Neural crest cell (in vitro differentiated cells): ENCODE measurements at regions not wholly inside any gene's neighbourhood (a gene's known extent, or its start where the extent isn't known, plus 50 kb on each side); places are given as distances from the start of the nearest gene placed in this dataset.

Source experiments
- DNase-seq: peaks from one replicate; pipeline ENCODE4 v3.0.0; 2021; ENCODE audit warnings: low read depth, mixed read lengths, low spot score
- H3K27ac Mint-ChIP-seq: one replicate; pipeline ENCODE4 v1.8.0; 2021; ENCODE audit warnings: mild to moderate bottlenecking, mixed read lengths; ENCODE audit not compliant: unreplicated experiment
- H3K27me3 Mint-ChIP-seq: 2 replicates; pipeline ENCODE4 v1.8.0; 2021; ENCODE audit warnings: low read depth, mild to moderate bottlenecking, mixed read lengths
- H3K36me3 Mint-ChIP-seq: 2 replicates; pipeline ENCODE4 v1.8.0; 2021; ENCODE audit warnings: low read depth, mild to moderate bottlenecking, mixed read lengths
- H3K4me1 Mint-ChIP-seq: 2 replicates; pipeline ENCODE4 v1.8.0; 2021; ENCODE audit warnings: mixed read lengths
- H3K4me3 Mint-ChIP-seq: one replicate; pipeline ENCODE4 v1.8.0; 2021; ENCODE audit warnings: mild to moderate bottlenecking, mixed read lengths
- H3K9me3 Mint-ChIP-seq: 2 replicates; pipeline ENCODE4 v1.8.0; 2021; ENCODE audit warnings: mixed read lengths
- TF ChIP-seq, protein P1 (sequence below): fragments of 200-600 bp; sonication (generic); conservative IDR thresholded peaks from 2 replicates; pipeline ENCODE4 v1.5.0; 2021; ENCODE audit warnings: antibody characterized with exemption, mild to moderate bottlenecking

DNA sequence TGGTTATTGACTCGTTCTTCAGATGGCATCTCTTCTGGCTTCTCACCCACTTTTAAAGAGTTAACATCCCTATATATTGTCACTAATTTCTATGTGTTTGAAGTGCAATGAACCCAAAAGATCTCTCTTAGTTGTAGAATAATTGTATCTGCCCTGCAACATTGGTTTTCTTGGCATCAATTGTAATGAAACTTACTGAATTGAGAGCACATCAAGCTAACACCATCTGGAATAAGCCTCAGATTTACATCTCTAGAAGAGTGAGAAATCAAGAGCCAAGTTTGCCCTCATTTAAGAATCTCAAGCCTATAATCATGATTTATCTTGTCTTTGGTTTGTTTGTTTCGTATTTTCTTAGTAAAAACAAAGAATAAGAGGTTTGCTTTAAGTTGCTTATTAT lies 372.6 kb upstream of the LRRC7 start:
- H3K4me3 Mint-ChIP-seq: no peak overlapping the region
- H3K9me3 Mint-ChIP-seq: no peaks in the 10 kb centered on the region
- no peaks in the 10 kb centered on the region for H3K36me3 Mint-ChIP-seq

DNA sequence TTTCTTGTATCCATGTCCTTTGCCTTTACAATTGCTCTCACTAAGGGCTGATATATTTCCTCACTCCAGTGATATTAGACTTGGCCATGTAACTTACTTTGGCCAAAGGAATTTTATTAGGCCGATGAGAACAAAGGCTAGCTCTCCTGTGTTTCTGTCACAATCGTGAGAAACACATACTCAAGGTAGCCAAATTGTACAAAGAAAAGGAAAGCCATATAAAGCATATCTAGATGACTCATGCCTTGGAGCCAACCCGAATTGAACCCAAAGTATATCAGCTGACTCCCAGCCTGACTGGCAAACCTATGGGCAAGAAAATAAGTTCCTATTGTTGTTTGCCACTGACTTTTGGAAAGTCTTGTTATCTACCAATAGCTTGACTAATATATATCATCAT lies 371.7 kb upstream of the LRRC7 start:
- Mint-ChIP-seq H3K4me1 (no peaks in the 10 kb centered on the region), H3K36me3 (no peaks in the 10 kb centered on the region), H3K27ac (no peak overlapping the region), H3K9me3 (no peaks in the 10 kb centered on the region), H3K27me3 (no peaks in the 10 kb centered on the region), H3K4me3 (no peak overlapping the region)
- TF ChIP-seq, protein P1, sequence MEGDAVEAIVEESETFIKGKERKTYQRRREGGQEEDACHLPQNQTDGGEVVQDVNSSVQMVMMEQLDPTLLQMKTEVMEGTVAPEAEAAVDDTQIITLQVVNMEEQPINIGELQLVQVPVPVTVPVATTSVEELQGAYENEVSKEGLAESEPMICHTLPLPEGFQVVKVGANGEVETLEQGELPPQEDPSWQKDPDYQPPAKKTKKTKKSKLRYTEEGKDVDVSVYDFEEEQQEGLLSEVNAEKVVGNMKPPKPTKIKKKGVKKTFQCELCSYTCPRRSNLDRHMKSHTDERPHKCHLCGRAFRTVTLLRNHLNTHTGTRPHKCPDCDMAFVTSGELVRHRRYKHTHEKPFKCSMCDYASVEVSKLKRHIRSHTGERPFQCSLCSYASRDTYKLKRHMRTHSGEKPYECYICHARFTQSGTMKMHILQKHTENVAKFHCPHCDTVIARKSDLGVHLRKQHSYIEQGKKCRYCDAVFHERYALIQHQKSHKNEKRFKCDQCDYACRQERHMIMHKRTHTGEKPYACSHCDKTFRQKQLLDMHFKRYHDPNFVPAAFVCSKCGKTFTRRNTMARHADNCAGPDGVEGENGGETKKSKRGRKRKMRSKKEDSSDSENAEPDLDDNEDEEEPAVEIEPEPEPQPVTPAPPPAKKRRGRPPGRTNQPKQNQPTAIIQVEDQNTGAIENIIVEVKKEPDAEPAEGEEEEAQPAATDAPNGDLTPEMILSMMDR: no peak
- no peak for DNase-seq

More for the DNA sequence above, 372.6 kb upstream of the LRRC7 start:
- H3K4me1 Mint-ChIP-seq: no peaks in the 10 kb centered on the region
- DNase-seq: no peak
- no peak overlapping the region for H3K27ac Mint-ChIP-seq
- no peaks in the 10 kb centered on the region for H3K27me3 Mint-ChIP-seq
- TF ChIP-seq, protein P1: no peak

DNA sequence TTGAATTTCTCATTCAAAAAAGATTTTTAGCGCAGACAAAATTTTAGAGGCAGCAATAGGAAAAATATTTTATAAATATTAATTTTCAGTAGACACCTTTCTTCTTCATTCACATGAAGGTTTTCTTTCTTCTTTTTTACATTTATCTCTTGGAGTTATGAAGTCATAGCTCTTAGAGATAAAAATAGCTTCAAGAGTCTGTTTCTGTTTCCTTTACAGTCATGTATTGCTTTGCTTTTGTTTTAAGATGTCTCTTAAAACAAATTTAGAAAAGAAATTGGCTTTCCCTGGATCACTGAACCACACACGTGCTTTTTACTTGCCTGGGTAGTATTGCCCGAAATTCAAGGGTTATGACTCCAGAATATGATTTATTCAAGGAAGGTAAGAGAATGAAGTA lies 369.9 kb upstream of the LRRC7 start:
- no peak overlapping the region for H3K27ac Mint-ChIP-seq
- H3K36me3 Mint-ChIP-seq: no peaks in the 10 kb centered on the region
- TF ChIP-seq, protein P1: no peak
- H3K27me3 Mint-ChIP-seq: no peaks in the 10 kb centered on the region
- no peak for DNase-seq
- H3K4me1 Mint-ChIP-seq: no peaks in the 10 kb centered on the region
- no peaks in the 10 kb centered on the region for H3K9me3 Mint-ChIP-seq
- no peak overlapping the region for H3K4me3 Mint-ChIP-seq

DNA sequence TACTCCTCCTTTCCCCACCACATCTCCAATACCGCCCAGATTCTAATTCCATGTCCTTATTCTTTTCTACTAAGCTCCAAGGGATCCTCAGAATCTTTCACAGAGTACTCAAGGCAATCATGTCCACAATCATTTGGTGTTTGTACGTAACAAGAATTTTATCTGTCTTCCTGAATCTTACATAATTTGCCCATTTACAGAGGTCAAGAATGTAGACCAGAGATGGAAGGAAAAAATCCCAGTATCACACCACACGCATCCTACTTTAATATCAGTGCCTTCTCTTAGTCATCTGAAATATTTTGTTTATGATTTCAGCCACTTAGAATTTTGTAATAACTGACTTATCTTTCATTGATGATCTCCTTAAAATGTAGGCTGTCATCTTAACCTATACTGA lies 366.0 kb upstream of the LRRC7 start:
- H3K36me3 Mint-ChIP-seq: no peaks in the 10 kb centered on the region
- no peak overlapping the region for H3K27ac Mint-ChIP-seq
- no peak for DNase-seq
- no peaks in the 10 kb centered on the region for H3K4me1 Mint-ChIP-seq
- no peak overlapping the region for H3K4me3 Mint-ChIP-seq
- H3K27me3 Mint-ChIP-seq: no peaks in the 10 kb centered on the region
- no peaks in the 10 kb centered on the region for H3K9me3 Mint-ChIP-seq
- TF ChIP-seq, protein P1: no peak

DNA sequence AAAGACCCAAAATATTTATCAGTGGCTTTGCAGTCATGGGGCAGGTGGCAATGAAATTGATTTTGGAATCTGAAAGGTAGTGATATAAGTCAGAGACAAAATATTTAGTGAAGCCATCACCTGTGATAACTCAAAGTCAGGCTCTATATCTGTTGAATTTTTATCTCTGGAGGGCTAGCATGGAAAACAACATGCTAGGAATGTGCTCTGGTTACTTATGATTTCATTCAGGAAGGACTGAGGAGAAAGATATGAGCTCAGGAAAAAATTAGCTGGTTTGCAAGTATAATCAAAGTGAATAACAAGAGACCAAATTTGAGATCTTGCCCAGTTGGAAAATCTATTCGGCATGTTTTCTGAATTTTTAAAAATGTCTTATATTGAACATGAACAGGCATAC lies 364.6 kb upstream of the LRRC7 start:
- Mint-ChIP-seq H3K27me3 (no peaks in the 10 kb centered on the region), H3K9me3 (no peaks in the 10 kb centered on the region), H3K36me3 (no peaks in the 10 kb centered on the region), H3K4me3 (no peak overlapping the region), H3K4me1 (no peaks in the 10 kb centered on the region), H3K27ac (no peak overlapping the region)
- DNase-seq: no peak
- TF ChIP-seq, protein P1: no peak

DNA sequence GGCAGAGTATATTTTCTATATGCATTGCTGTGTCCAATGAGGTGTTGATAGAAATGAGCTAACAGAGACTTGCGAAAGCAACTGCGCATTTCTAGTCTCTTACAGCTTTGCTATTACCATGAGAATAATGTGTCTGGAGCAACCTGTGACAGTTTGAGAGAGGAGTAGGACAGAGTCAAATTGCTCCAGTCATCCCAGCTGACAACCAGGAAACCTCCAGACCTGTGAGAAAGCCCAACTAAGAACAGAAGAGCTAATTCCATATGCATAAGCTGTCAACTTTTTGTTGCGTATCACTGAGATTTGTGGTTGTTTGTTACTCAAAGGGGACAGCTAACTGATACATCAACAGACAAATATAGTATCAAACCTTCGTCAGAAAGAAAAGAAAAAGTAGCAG lies 354.1 kb upstream of the LRRC7 start:
- TF ChIP-seq, protein P1: no peak
- Mint-ChIP-seq H3K9me3 (peaks cover 3% of the 10 kb centered on the region), H3K36me3 (no peaks in the 10 kb centered on the region), H3K27me3 (no peaks in the 10 kb centered on the region), H3K4me1 (no peaks in the 10 kb centered on the region), H3K4me3 (no peak overlapping the region), H3K27ac (no peak overlapping the region)
- DNase-seq: no peak
